Small intestine (tissue), 7 donors: ENCODE measurements at regions not wholly inside any gene's neighbourhood (a gene's known extent, or its start where the extent isn't known, plus 50 kb on each side); places are given as distances from the start of the nearest gene placed in this dataset.

Experiments
- DNase-seq, 2 donors: peaks; one replicate each; pipeline versions ENCODE4 v3.0.0 to v3.0.0-alpha.2; 2013
- FAIRE-seq: peaks from 2 replicates; lab custom pipeline; 2012; peaks lifted over from hg19 to GRCh38; lab: Jason Lieb, UNC
- H3K27ac ChIP-seq, 3 donors: one replicate each; pipeline ENCODE4 v1.5.1; 2013; ENCODE audit warnings: low read length in 2 of 3, mild to moderate bottlenecking in 2 of 3, control low read depth in 1 of 3, inconsistent platforms in 1 of 3, low read depth in 1 of 3, moderate library complexity in 1 of 3
- H3K27me3 ChIP-seq, 3 donors: one replicate each; pipeline ENCODE4 v1.6.1; 2013; ENCODE audit warnings: low read length in 3 of 3, inconsistent platforms in 1 of 3; ENCODE audit not compliant: control insufficient read depth in 3 of 3, insufficient read depth in 3 of 3
- H3K36me3 ChIP-seq, 3 donors: one replicate each; pipeline ENCODE4 v1.6.1; 2013; ENCODE audit warnings: low read length in 3 of 3, inconsistent platforms in 1 of 3, low read depth in 1 of 3, mild to moderate bottlenecking in 1 of 3, moderate library complexity in 1 of 3; ENCODE audit not compliant: control insufficient read depth in 3 of 3, insufficient read depth in 2 of 3
- H3K4me1 ChIP-seq, 3 donors: one replicate each; pipeline ENCODE4 v1.6.1; 2013; ENCODE audit warnings: low read length in 2 of 3, inconsistent platforms in 1 of 3, low read depth in 1 of 3, mild to moderate bottlenecking in 1 of 3, moderate library complexity in 1 of 3; ENCODE audit not compliant: control insufficient read depth in 3 of 3, insufficient read depth in 2 of 3
- H3K4me3 ChIP-seq, 3 donors: one replicate each; pipeline ENCODE4 v1.5.1; 2013; ENCODE audit warnings: low read length in 3 of 3, control low read depth in 1 of 3, inconsistent platforms in 1 of 3, low read depth in 1 of 3, mild to moderate bottlenecking in 1 of 3, moderate library complexity in 1 of 3
- H3K9me3 ChIP-seq, 2 donors: one replicate each; pipeline ENCODE4 v1.6.1; 2013; ENCODE audit warnings: low read depth in 1 of 2, low read length in 1 of 2; ENCODE audit not compliant: control insufficient read depth in 2 of 2, insufficient read depth in 1 of 2
- WGBS, 3 donors: extraction: QIAGEN DNeasy Blood & Tissue Kit; methylation state at CpG; one replicate each; pipeline ENCODE4 v1.1.7; 2013; 5-methylcytosine and 5-hydroxymethylcytosine counted together
- donor health status: healthy with polysubstance abuse.
- donor health status: control.
- donor health status: control.
- donor health status: Bipolar disorder and iron deficiency.
- donor health status: healthy.

GRCh38 chr6:10465629-10466499 is 51.0 kb upstream of the TFAP2A start:
- peak; percentile 18 to 37 for DNase-seq
- FAIRE-seq, result no peak
- 54 to 61% (median 57%) methylated on average over 20 of the region's 20 CpGs for WGBS, 3 donors

More at GRCh38 chr6:10465629-10466499, 51.0 kb upstream of the TFAP2A start:
- Histone ChIP-seq H3K4me3 (no peak overlapping the region), H3K4me1 (no peaks in the 10 kb centered on the region), H3K36me3 (no peaks in the 10 kb centered on the region), H3K27ac (no peak overlapping the region), H3K27me3 (peaks cover 0 to 19% (median 3%) of the 10 kb centered on the region in 3 donors), H3K9me3 (peaks cover 0 to 4% of the 10 kb centered on the region in 2 donors)
